A673 (cell line): ENCODE measurements at regions not wholly inside any gene's neighbourhood (a gene's known extent, or its start where the extent isn't known, plus 50 kb on each side); places are given as distances from the start of the nearest gene placed in this dataset.

Experiments
- BruUV-seq: library from RNA; stranded (reverse); fragments of 400-500 nt; replicated peaks from 2 replicates; lab custom pipeline; 2021; lab: Mats Ljungman, UMichigan
- CTCF ChIA-PET: fragments of 300-600 bp; sonication (Branson Sonifier 250); formaldehyde crosslinking; loops from one replicate; lab custom pipeline; 2022; ENCODE audit warnings: antibody characterized with exemption; lab: Charles Lee
- POLR2A ChIA-PET: fragments of 300-600 bp; sonication (Branson Sonifier 250); formaldehyde crosslinking; loops from one replicate; lab custom pipeline; 2022; ENCODE audit warnings: antibody characterized with exemption; ENCODE audit not compliant: low non-redundant PET; lab: Charles Lee
- DNase-seq: peaks from one replicate; pipeline ENCODE4 v3.0.0-alpha.2; 2015; ENCODE audit warnings: low spot score
- H3K27ac ChIP-seq: fragments of 200-600 bp; sonication (generic); 2 replicates; pipeline ENCODE4 v1.5.1; 2016; ENCODE audit warnings: mixed run types, low read depth, mild to moderate bottlenecking, mixed read lengths, antibody characterized with exemption, low read length; ENCODE audit not compliant: poor library complexity, severe bottlenecking
- H3K27me3 ChIP-seq: fragments of 200-600 bp; sonication (generic); replicated peaks from 2 replicates; pipeline ENCODE4 v1.6.1; 2017; ENCODE audit warnings: mixed run types, low read depth, mild to moderate bottlenecking, mixed read lengths, antibody characterized with exemption, low read length; ENCODE audit not compliant: insufficient read depth, poor library complexity
- H3K36me3 ChIP-seq: fragments of 200-600 bp; sonication (generic); 2 replicates; pipeline ENCODE4 v1.6.1; 2016; ENCODE audit warnings: mixed run types, mild to moderate bottlenecking, mixed read lengths, antibody characterized with exemption, low read length; ENCODE audit not compliant: insufficient read depth, poor library complexity, severe bottlenecking
- H3K4me1 ChIP-seq: fragments of 200-600 bp; sonication (generic); 2 replicates; pipeline ENCODE4 v1.6.1; 2017; ENCODE audit warnings: mixed run types, mild to moderate bottlenecking, mixed read lengths, antibody characterized with exemption, low read length; ENCODE audit not compliant: insufficient read depth, poor library complexity, severe bottlenecking
- H3K4me3 ChIP-seq: fragments of 200-600 bp; sonication (generic); 2 replicates; pipeline ENCODE4 v1.5.1; 2016; ENCODE audit warnings: low read depth, mixed run types, mild to moderate bottlenecking, mixed read lengths, low read length; ENCODE audit not compliant: poor library complexity, severe bottlenecking
- H3K9me3 ChIP-seq: fragments of 200-600 bp; sonication (generic); 2 replicates; pipeline ENCODE4 v1.6.1; 2016; ENCODE audit warnings: mixed run types, low read depth, mild to moderate bottlenecking, mixed read lengths, antibody characterized with exemption, low read length; ENCODE audit not compliant: poor library complexity, severe bottlenecking
- CTCF ChIP-seq: fragments of 300-800, 200-600 bp; sonication (generic); conservative IDR thresholded peaks from 2 replicates; pipeline ENCODE4 v1.5.1; 2017; ENCODE audit warnings: low read depth, mild to moderate bottlenecking, antibody characterized with exemption, low read length, moderate library complexity, mixed read lengths
- EZH2 ChIP-seq: fragments of 200-600 bp; sonication (generic); IDR thresholded peaks from 2 replicates; pipeline ENCODE4 v1.6.1; 2017; ENCODE audit warnings: borderline replicate concordance, low read depth, mild to moderate bottlenecking, mixed read lengths, antibody characterized with exemption, low read length; ENCODE audit not compliant: poor library complexity, severe bottlenecking
- intact Hi-C: fragments of 100-400 bp; cut with micrococcal nuclease; formaldehyde crosslinking; loops from one replicate; pipeline ENCODE4 v1.10.0; 2022; ENCODE audit not compliant: unreplicated experiment

DNA sequence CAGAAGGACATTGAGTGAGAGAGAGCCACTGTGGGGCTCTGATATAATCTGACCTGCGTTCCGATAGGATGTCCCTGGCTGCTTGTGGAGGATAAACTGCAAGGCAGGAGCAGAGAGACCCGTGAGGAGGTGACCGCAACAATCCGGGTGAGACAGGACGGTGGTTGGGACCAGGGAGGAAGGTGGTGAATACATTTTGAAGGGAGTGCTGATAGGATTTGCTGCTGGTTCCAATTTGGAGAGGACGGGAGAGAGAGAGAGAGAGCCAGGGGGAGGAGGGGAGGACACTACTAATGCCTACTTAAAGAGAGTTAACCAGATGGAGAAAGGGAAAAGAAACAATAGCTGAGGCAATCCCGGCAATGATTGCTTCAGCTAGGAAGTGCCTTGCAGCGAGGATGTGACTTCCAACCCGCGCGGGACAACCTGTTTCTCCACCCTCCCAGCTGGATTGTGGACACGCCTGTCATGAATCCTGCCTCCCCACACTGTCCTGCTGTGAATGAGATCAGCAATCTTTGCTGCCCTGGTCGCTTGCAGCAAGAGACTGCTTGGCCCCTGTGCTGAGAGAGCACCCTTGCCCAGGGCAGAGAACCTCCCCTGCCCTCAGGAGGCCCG is 199.0 kb upstream of the KCNG1 start:
- H3K4me3 ChIP-seq = no peak overlapping the region
- H3K27me3 ChIP-seq = no peaks in the 10 kb centered on the region
- TF ChIP-seq CTCF = no peak
- no peak for TF ChIP-seq EZH2
- H3K36me3 ChIP-seq = no peaks in the 10 kb centered on the region
- POLR2A ChIA-PET = no interaction called here
- CTCF ChIA-PET = no interaction called here
- DNase-seq = peak; percentile 54
- peaks cover 5% of the 10 kb centered on the region for H3K4me1 ChIP-seq
- peak overlapping the region; percentile 22 for H3K27ac ChIP-seq
- no TSS peak for BruUV-seq
- intact Hi-C loops = loop anchor here (5.0 kb wide), 1 partner anchor 85 kb away; no protein-coding TSS in a partner anchor
- H3K9me3 ChIP-seq = peaks cover 8% of the 10 kb centered on the region

DNA sequence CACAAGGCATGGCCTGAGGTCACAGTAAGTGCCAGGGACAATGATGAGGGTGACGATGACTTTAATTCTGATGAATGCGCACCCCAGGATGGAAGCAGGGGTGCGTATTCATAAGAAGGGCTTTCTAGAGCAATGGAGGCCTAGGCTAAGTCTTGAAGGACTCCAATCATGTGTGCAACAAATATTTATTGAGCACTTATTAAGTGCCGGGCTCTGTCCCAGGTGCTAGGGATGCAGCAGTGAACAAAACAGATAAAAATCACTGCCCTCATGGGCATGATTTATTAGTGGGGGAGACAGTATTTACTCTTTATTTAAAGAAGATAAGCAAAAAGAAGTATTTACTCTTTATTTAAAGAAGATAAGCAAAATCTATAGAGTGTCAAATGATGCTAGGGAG is 198.2 kb upstream of the KCNG1 start:
- Histone ChIP-seq H3K4me1 (peaks cover 5% of the 10 kb centered on the region), H3K4me3 (no peak overlapping the region), H3K27ac (no peak overlapping the region), H3K9me3 (peaks cover 9% of the 10 kb centered on the region), H3K27me3 (no peaks in the 10 kb centered on the region), H3K36me3 (no peaks in the 10 kb centered on the region)
- ChIA-PET CTCF (no interaction called here), POLR2A (no interaction called here)
- intact Hi-C loops = loop anchor here (5.0 kb wide), 1 partner anchor 86 kb away; no protein-coding TSS in a partner anchor
- TF ChIP-seq CTCF (no peak), EZH2 (no peak)
- DNase-seq = no peak
- BruUV-seq = no TSS peak

DNA sequence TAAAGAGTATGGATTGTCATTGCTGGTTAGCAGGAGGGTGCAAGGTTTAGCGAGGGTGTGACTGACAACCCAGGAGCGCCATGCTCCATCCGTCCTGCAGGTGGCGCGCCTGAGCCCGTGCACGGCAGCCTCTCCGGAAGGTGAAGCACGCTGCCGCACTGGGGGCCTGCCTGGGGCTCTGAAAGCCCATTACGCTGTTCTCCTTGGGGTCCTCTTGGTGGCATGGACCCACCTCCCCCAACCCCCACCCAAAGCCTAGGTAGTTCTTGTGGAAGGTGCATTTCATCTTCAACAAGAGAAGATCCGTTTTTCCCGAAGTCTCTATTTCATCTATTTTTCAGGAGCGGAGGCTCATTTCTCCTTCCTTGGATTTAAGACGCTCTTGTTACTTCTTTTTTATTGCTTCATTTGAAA is 197.4 kb upstream of the KCNG1 start:
- ChIA-PET CTCF (no interaction called here), POLR2A (no interaction called here)
- peaks cover 9% of the 10 kb centered on the region for H3K9me3 ChIP-seq
- peak; percentile 52 for DNase-seq
- no TSS peak for BruUV-seq
- H3K27ac ChIP-seq = no peak overlapping the region
- H3K4me3 ChIP-seq = no peak overlapping the region
- TF ChIP-seq CTCF (peak; percentile 98), EZH2 (no peak)
- no peaks in the 10 kb centered on the region for H3K36me3 ChIP-seq
- intact Hi-C loops = loop anchor here (5.0 kb wide), 1 partner anchor 87 kb away; no protein-coding TSS in a partner anchor
- peaks cover 5% of the 10 kb centered on the region for H3K4me1 ChIP-seq
- H3K27me3 ChIP-seq = no peaks in the 10 kb centered on the region
